ENCODE measurements at regions not wholly inside any gene's neighbourhood (a gene's known extent, or its start where the extent isn't known, plus 50 kb on each side); places are given as distances from the start of the nearest gene placed in this dataset.

DNA sequence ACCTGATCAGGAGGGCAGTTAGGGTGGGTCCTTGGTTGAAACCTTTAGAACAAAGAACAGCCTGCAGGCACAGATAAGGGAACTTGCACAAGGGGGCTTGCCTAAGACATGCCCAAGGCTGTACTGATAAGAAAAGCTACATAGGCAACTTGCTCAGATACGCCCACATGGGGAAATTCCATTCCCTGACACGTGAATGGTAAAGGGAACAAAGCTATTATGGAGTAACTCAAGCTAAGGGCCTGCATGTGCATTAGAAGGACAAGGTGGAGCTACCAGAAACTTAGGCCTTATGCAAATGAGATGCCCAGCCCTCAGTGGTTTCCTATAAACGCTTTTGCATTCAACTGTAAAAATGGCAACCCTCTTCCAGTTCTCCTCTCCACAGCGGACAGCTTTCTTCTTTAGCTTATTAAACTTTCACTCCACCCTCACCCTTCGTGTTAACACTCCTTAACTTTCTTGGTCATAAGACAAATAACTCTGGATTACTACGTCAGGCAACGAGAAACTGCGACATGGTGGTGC lies 1192.1 kb upstream of the CELF2 start:
- Histone ChIP-seq H3K4me1 (ENCODE audit: insufficient read depth) (peaks cover 14% of the 10 kb centered on the region), H3K4me3 (no peak overlapping the region), H3K27me3 (no peaks in the 10 kb centered on the region), H3K79me2 (no peaks in the 10 kb centered on the region), H3K4me2 (no peak overlapping the region), H4K20me1 (ENCODE audit: insufficient read depth, poor library complexity, severe bottlenecking) (no peaks in the 10 kb centered on the region), H3K9me3 (ENCODE audit: low read depth) (no peaks in the 10 kb centered on the region), H2AFZ (no peak overlapping the region), H3K36me3 (replicated peaks; ENCODE audit: insufficient read depth, low read depth) (no peaks in the 10 kb centered on the region), H3K9me2 (replicated peaks; ENCODE audit: insufficient read depth) (no peaks in the 10 kb centered on the region), H3K27ac (peak overlapping the region; percentile 93)
- 71% methylated on average over 8 of the region's 8 CpGs for WGBS (ENCODE audit: low lambda C conversion rate, missing lambda C conversion rate)
- DNase-seq (ENCODE audit: low spot score): peak; percentile 74
- TF ChIP-seq EZH2 (IDR thresholded peaks at IDR 0.05; ENCODE audit: borderline replicate concordance) (no peak), EZH2phosphoT487 (IDR thresholded peaks at IDR 0.05; ENCODE audit: low read depth, severe bottlenecking, unreplicated experiment) (no peak), CTCF (IDR thresholded peaks at IDR 0.05; ENCODE audit: poor library complexity) (no peak)

- H3K79me2 ChIP-seq: no peaks in the 10 kb centered on the region
- TF ChIP-seq CTCF (IDR thresholded peaks at IDR 0.05; ENCODE audit: poor library complexity) (no peak), EZH2 (IDR thresholded peaks at IDR 0.05; ENCODE audit: borderline replicate concordance) (no peak), EZH2phosphoT487 (IDR thresholded peaks at IDR 0.05; ENCODE audit: low read depth, severe bottlenecking, unreplicated experiment) (no peak)
- no peaks in the 10 kb centered on the region for H3K27me3 ChIP-seq
- no peak overlapping the region for H3K4me3 ChIP-seq
- no peak overlapping the region for H2AFZ ChIP-seq
- DNase-seq (ENCODE audit: low spot score): no peak
- H3K9me3 ChIP-seq (ENCODE audit: low read depth): no peaks in the 10 kb centered on the region
- 93% methylated on average over 4 of the region's 4 CpGs for WGBS (ENCODE audit: low lambda C conversion rate, missing lambda C conversion rate)
- H4K20me1 ChIP-seq (ENCODE audit: insufficient read depth, poor library complexity, severe bottlenecking): no peaks in the 10 kb centered on the region
- peaks cover 14% of the 10 kb centered on the region for H3K4me1 ChIP-seq (ENCODE audit: insufficient read depth)
- no peak overlapping the region for H3K4me2 ChIP-seq
- H3K9me2 ChIP-seq (replicated peaks; ENCODE audit: insufficient read depth): no peaks in the 10 kb centered on the region
- no peak overlapping the region for H3K27ac ChIP-seq
- H3K36me3 ChIP-seq (replicated peaks; ENCODE audit: insufficient read depth, low read depth): no peaks in the 10 kb centered on the region
Measured at GRCh38 chr10:9828110-9828509, 1189.6 kb upstream of the CELF2 start.

DNA sequence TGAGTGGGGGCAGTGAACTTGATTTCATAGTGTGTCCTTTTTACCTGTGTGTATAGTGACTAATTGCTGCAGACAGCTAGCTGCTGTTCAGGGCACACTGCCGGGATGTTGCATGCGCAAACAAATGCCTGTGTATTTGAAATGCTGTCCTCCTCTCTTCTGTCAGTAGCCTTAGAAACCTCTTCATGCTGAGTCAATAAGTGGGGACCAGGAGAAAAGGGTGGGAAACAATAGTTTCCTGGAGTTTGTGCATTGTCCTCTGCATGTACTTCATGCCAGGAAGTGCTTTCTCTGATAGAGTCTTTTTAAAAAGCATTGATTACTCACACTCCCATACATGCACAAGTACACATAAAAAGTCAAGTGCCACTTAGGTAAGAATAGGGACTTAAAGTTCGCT lies 1183.7 kb upstream of the CELF2 start:
- WGBS (ENCODE audit: low lambda C conversion rate, missing lambda C conversion rate): 45% methylated on average over 3 of the region's 3 CpGs
- DNase-seq (ENCODE audit: low spot score): peak; percentile 33

More for the DNA sequence above, 1183.7 kb upstream of the CELF2 start:
- H3K9me3 ChIP-seq (ENCODE audit: low read depth): no peaks in the 10 kb centered on the region
- no peaks in the 10 kb centered on the region for H4K20me1 ChIP-seq (ENCODE audit: insufficient read depth, poor library complexity, severe bottlenecking)
- TF ChIP-seq CTCF (IDR thresholded peaks at IDR 0.05; ENCODE audit: poor library complexity) (no peak), EZH2phosphoT487 (IDR thresholded peaks at IDR 0.05; ENCODE audit: low read depth, severe bottlenecking, unreplicated experiment) (no peak), EZH2 (IDR thresholded peaks at IDR 0.05; ENCODE audit: borderline replicate concordance) (no peak)
- no peak overlapping the region for H2AFZ ChIP-seq
- H3K4me1 ChIP-seq (ENCODE audit: insufficient read depth): no peaks in the 10 kb centered on the region
- no peaks in the 10 kb centered on the region for H3K27me3 ChIP-seq
- H3K4me2 ChIP-seq: peak overlapping the region; percentile 39
- H3K36me3 ChIP-seq (replicated peaks; ENCODE audit: insufficient read depth, low read depth): no peaks in the 10 kb centered on the region
- no peaks in the 10 kb centered on the region for H3K9me2 ChIP-seq (replicated peaks; ENCODE audit: insufficient read depth)
- no peak overlapping the region for H3K27ac ChIP-seq
- H3K4me3 ChIP-seq: no peak overlapping the region
- H3K79me2 ChIP-seq: no peaks in the 10 kb centered on the region
